Upper lobe of left lung (tissue), 4 donors: ENCODE measurements at regions not wholly inside any gene's neighbourhood (a gene's known extent, or its start where the extent isn't known, plus 50 kb on each side); places are given as distances from the start of the nearest gene placed in this dataset.

Source experiments
- CTCF ChIP-seq, 6 experiments: fragments of 450-650 bp in 4 of 6; fragments of 200-600 bp in 2 of 6; sonication (generic) in 2 of 6; IDR thresholded peaks; one replicate each; pipeline ENCODE4 v1.5.1; 2016 to 2019; ENCODE audit warnings: antibody characterized with exemption in 6 of 6
- POLR2A ChIP-seq, 4 donors: fragments of 450-650 bp; IDR thresholded peaks; one replicate each; pipeline ENCODE4 v1.5.1; 2016 to 2017; ENCODE audit warnings: antibody characterized with exemption in 4 of 4, mild to moderate bottlenecking in 2 of 4
- POLR2AphosphoS5 ChIP-seq, 2 donors: sonication (generic); formaldehyde crosslinking; IDR thresholded peaks; one replicate each; pipeline ENCODE4 v1.5.1; 2017; ENCODE audit warnings: antibody characterized with exemption in 2 of 2

- TF ChIP-seq CTCF (IDR thresholded peaks at IDR 0.05) (no peak), POLR2A (IDR thresholded peaks at IDR 0.05) (no peak), POLR2AphosphoS5 (IDR thresholded peaks at IDR 0.05) (no peak)
These were observed 228.1 kb upstream of the CEP162 start for GRCh38 chr6:84455511-84456029.
